GM12878 (cell line): ENCODE measurements at regions not wholly inside any gene's neighbourhood (a gene's known extent, or its start where the extent isn't known, plus 50 kb on each side); places are given as distances from the start of the nearest gene placed in this dataset.

Experiments used
- CEBPB ChIP-seq, 2 experiments: fragments of 150-350 bp in 1 of 2; IDR thresholded peaks; 2 replicates each; pipeline ENCODE4 v1.6.1; 2012 to 2014; ENCODE audit warnings: low read depth in 2 of 2, low read length in 2 of 2, borderline replicate concordance in 1 of 2, inconsistent platforms in 1 of 2
- FOS ChIP-seq: IDR thresholded peaks from 3 replicates; pipeline ENCODE4 v1.6.1; 2011; ENCODE audit warnings: borderline replicate concordance; ENCODE audit not compliant: insufficient read length; ENCODE audit errors: extremely low read depth
- NFXL1 ChIP-seq: fragments of 450-650 bp; IDR thresholded peaks from 2 replicates; pipeline ENCODE4 v1.6.1; 2017; ENCODE audit warnings: antibody characterized with exemption, mild to moderate bottlenecking, borderline replicate concordance
- NKRF ChIP-seq: fragments of 450-650 bp; conservative IDR thresholded peaks from 2 replicates; pipeline ENCODE4 v1.6.1; 2017; ENCODE audit warnings: mild to moderate bottlenecking, moderate library complexity

GRCh38 chr11:95571718-95572260 lies 217.8 kb downstream of the FAM76B start:
- TF ChIP-seq NKRF: no peak
- no peak for TF ChIP-seq NFXL1
- TF ChIP-seq CEBPB (IDR thresholded peaks at IDR 0.05; ENCODE audit: borderline replicate concordance in 1 of 2, low read depth in 2 of 2, low read length in 2 of 2): no peak
- no peak for TF ChIP-seq FOS
